ENCODE measurements at regions not wholly inside any gene's neighbourhood (a gene's known extent, or its start where the extent isn't known, plus 50 kb on each side); places are given as distances from the start of the nearest gene placed in this dataset.

- TF ChIP-seq, protein P1, sequence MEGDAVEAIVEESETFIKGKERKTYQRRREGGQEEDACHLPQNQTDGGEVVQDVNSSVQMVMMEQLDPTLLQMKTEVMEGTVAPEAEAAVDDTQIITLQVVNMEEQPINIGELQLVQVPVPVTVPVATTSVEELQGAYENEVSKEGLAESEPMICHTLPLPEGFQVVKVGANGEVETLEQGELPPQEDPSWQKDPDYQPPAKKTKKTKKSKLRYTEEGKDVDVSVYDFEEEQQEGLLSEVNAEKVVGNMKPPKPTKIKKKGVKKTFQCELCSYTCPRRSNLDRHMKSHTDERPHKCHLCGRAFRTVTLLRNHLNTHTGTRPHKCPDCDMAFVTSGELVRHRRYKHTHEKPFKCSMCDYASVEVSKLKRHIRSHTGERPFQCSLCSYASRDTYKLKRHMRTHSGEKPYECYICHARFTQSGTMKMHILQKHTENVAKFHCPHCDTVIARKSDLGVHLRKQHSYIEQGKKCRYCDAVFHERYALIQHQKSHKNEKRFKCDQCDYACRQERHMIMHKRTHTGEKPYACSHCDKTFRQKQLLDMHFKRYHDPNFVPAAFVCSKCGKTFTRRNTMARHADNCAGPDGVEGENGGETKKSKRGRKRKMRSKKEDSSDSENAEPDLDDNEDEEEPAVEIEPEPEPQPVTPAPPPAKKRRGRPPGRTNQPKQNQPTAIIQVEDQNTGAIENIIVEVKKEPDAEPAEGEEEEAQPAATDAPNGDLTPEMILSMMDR (conservative IDR thresholded peaks at IDR 0.05; ENCODE audit: low read length) = no peak
- no peak for TF ChIP-seq EZH2phosphoT487 (IDR thresholded peaks at IDR 0.05; ENCODE audit: borderline replicate concordance, low read depth, low read length)
These were observed 55.4 kb upstream of the SIRPG start for GRCh38 chr20:1712634-1713624.
